H1 (cell line): ENCODE measurements at regions not wholly inside any gene's neighbourhood (a gene's known extent, or its start where the extent isn't known, plus 50 kb on each side); places are given as distances from the start of the nearest gene placed in this dataset.

ENCODE experiments used
- HDAC6 ChIP-seq: IDR thresholded peaks from one replicate; pipeline ENCODE4 v1.7.1; 2012; ENCODE audit warnings: low read depth, mild to moderate bottlenecking, inconsistent platforms, low read length, moderate library complexity
- POLR2AphosphoS5 ChIP-seq: IDR thresholded peaks from 2 replicates; pipeline ENCODE4 v1.6.1; 2011; ENCODE audit warnings: low read depth, low read length
- RAD21 ChIP-seq, 2 experiments: IDR thresholded peaks in 1 of 2; conservative IDR thresholded peaks in 1 of 2; 2 replicates each; pipeline ENCODE4 v1.6.1; 2011; ENCODE audit warnings: low read depth in 2 of 2, low read length in 2 of 2, improper control_type of control experiment in 1 of 2, inconsistent platforms in 1 of 2, mild to moderate bottlenecking in 1 of 2, moderate library complexity in 1 of 2
- SP1 ChIP-seq: IDR thresholded peaks from 2 replicates; pipeline ENCODE4 v1.6.1; 2011; ENCODE audit warnings: low read depth, low read length
- SUZ12 ChIP-seq: fragments of 200-600 bp; sonication (generic); IDR thresholded peaks from 2 replicates; pipeline ENCODE4 v1.6.1; 2012; ENCODE audit warnings: mild to moderate bottlenecking, inconsistent platforms, low read length, moderate library complexity, mixed read lengths
- TF ChIP-seq, protein P1 (sequence below), 3 experiments: IDR thresholded peaks; 1 replicate in 2 of 3; 2 replicates in 1 of 3; pipeline versions ENCODE4 v1.5.1 to v1.6.1; 2011; ENCODE audit warnings: low read length in 3 of 3, mild to moderate bottlenecking in 3 of 3, inconsistent platforms in 2 of 3, low read depth in 1 of 3, moderate library complexity in 1 of 3; ENCODE audit not compliant: insufficient read depth in 1 of 3; ENCODE audit errors: control extremely low read depth in 1 of 3

DNA sequence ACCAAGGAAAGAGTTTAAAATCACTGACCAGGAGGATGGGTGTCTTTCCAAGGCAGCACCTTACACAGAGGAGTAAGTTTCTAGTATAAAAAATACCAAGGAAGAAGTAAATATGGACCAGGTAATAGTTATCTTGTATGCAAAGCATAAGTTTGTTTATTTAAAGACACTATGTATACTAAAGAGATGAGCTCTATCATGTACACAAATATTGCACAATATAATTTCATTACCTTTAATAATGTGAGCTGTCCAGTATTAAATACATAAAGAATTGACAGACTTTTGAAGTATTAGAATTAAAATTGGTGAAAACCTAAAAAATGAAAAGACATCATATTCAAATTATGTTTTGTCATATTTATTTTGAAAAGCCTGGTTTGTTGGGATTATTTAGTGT is 322.0 kb upstream of the MIR17HG start:
- TF ChIP-seq POLR2AphosphoS5 (no peak), RAD21 (IDR thresholded peaks at IDR 0.05 in 1 of 2, conservative IDR thresholded peaks at IDR 0.05 in 1 of 2; ENCODE audit: low read depth in 2 of 2, low read length in 2 of 2) (no peak), SP1 (no peak), SUZ12 (no peak), HDAC6 (no peak)
- TF ChIP-seq, protein P1, sequence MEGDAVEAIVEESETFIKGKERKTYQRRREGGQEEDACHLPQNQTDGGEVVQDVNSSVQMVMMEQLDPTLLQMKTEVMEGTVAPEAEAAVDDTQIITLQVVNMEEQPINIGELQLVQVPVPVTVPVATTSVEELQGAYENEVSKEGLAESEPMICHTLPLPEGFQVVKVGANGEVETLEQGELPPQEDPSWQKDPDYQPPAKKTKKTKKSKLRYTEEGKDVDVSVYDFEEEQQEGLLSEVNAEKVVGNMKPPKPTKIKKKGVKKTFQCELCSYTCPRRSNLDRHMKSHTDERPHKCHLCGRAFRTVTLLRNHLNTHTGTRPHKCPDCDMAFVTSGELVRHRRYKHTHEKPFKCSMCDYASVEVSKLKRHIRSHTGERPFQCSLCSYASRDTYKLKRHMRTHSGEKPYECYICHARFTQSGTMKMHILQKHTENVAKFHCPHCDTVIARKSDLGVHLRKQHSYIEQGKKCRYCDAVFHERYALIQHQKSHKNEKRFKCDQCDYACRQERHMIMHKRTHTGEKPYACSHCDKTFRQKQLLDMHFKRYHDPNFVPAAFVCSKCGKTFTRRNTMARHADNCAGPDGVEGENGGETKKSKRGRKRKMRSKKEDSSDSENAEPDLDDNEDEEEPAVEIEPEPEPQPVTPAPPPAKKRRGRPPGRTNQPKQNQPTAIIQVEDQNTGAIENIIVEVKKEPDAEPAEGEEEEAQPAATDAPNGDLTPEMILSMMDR (IDR thresholded peaks at IDR 0.05; ENCODE audit: control extremely low read depth in 1 of 3, insufficient read depth in 1 of 3, low read depth in 1 of 3, low read length in 3 of 3) = no peak
